HEK293T (cell line): ENCODE measurements at regions not wholly inside any gene's neighbourhood (a gene's known extent, or its start where the extent isn't known, plus 50 kb on each side); places are given as distances from the start of the nearest gene placed in this dataset.

ENCODE experiments used
- ARNT ChIP-seq: fragments of 450-650 bp; IDR thresholded peaks from 2 replicates; pipeline ENCODE4 v1.6.1; 2017; ENCODE audit warnings: mild to moderate bottlenecking
- BHLHE40 ChIP-seq: fragments of 450-650 bp; IDR thresholded peaks from 2 replicates; pipeline ENCODE4 v1.6.1; 2016; ENCODE audit warnings: mild to moderate bottlenecking, moderate library complexity, borderline replicate concordance
- ELF4 ChIP-seq: fragments of 450-650 bp; IDR thresholded peaks from 2 replicates; pipeline ENCODE4 v1.6.1; 2017; ENCODE audit warnings: antibody characterized with exemption
- FOXM1 ChIP-seq: fragments of 450-650 bp; IDR thresholded peaks from 2 replicates; pipeline ENCODE4 v1.6.1; 2017; ENCODE audit warnings: mild to moderate bottlenecking, borderline replicate concordance
- HDGF ChIP-seq: fragments of 450-650 bp; IDR thresholded peaks from 2 replicates; pipeline ENCODE4 v1.6.1; 2017; ENCODE audit warnings: antibody characterized with exemption, borderline replicate concordance
- SP1 ChIP-seq: fragments of 450-650 bp; IDR thresholded peaks from 2 replicates; pipeline ENCODE4 v1.6.1; 2017
- SUZ12 ChIP-seq: fragments of 450-650 bp; IDR thresholded peaks from 2 replicates; pipeline ENCODE4 v1.6.1; 2016; ENCODE audit warnings: mild to moderate bottlenecking
- TARDBP ChIP-seq: fragments of 450-650 bp; IDR thresholded peaks from 2 replicates; pipeline ENCODE4 v1.6.1; 2016

DNA sequence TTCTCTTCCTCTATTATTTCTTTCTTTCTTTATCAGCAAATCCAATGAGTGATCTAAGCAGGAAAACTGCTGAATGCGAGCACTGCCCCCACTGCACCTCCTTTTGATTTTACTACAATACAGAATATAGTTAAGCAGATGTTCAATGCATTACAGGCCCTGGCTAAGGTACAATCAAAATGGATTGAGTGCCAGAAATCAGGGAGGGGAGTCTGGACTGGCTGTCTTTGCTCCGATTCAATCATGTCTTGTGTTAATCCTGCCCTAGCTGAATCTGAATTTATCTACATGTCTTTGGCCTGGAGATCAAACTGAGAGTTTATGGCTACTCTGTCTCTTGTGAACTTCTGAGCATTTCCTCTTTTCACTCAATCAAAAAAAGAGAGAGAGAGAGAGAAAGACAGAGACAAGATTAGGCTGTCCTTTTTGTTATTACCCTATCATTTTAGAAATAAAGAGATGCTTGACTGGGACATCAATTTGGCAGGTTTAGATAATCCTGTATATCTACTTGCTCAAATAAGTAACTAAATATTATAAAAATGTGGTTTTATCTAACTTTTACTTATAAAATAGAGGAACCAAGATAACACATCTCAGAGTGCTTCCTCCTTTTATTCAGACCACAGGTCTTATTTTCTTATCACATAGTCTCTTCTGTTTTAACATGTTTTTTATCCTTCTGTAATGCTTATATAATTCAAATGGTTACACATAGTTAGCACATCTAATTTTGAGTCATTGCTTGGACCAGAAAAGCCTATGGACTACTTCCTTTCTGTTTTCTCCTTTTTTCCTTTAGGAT lies 656.2 kb downstream of the KCNJ2 start:
- TF ChIP-seq ARNT (no peak), FOXM1 (no peak), SP1 (no peak), TARDBP (no peak), SUZ12 (no peak), BHLHE40 (no peak), ELF4 (no peak), HDGF (no peak)
